ENCODE measurements at regions not wholly inside any gene's neighbourhood (a gene's known extent, or its start where the extent isn't known, plus 50 kb on each side); places are given as distances from the start of the nearest gene placed in this dataset.

DNA sequence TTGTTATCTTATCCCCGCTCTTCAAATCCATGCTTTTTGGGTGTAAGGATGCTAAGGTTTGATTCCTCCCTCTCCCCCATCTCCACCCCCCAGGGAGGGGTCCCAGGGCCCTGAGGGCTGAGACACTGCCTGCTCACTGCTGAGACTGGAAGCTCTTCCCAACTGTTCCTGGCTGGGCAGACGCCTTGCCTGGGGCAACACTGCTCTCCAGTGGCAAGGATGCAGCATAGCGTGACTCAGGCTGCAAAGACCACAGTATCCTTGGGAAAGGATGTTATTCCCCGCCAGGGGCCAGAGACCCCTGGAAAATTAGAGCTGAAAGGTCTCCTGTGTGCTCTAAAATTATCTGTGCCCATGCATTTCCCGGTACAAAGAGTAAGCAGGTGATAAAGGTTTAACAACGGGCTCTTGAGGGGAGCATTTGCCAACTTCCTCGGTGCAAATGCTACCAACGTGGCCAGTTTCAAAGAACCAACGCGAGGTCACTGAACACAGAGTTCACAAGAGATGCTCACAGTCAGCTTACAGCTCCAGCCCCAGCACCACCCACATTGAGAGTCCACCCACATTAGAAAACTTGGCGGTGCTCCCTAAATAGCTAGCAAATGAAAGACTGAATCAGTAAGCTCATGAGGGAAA is 271.9 kb downstream of the NSG2 start:
- DNase-seq (ENCODE audit: low read depth, low spot score), result no peak
- peaks cover 30% of the 10 kb centered on the region for H3K27me3 ChIP-seq (ENCODE audit: insufficient read depth, low read length)
- no peaks in the 10 kb centered on the region for H3K9me3 ChIP-seq (ENCODE audit: control insufficient read depth in 1 of 2, insufficient read depth in 1 of 2, low read depth in 1 of 2, low read length in 2 of 2)
- H3K4me3 ChIP-seq (replicated peaks in 1 of 2; ENCODE audit: low read depth in 1 of 2, low read length in 2 of 2), result no peak overlapping the region
- no peaks in the 10 kb centered on the region for H3K36me3 ChIP-seq (ENCODE audit: control insufficient read depth in 1 of 2, insufficient read depth in 2 of 2, low read length in 2 of 2)
- no peak overlapping the region for H2AFZ ChIP-seq (ENCODE audit: low read depth, low read length, poor library complexity, severe bottlenecking)
- no peaks in the 10 kb centered on the region for H4K20me1 ChIP-seq (ENCODE audit: insufficient read depth)
- ChIA-PET CTCF (interaction anchor here (0.6 to 5.6 kb wide), 13 partner anchors 10 to 1603 kb away, joined by 3 to 87 read pairs (median 4); partner anchors contain the start of gene NSG2), POLR2A (interaction anchor here (0.5 kb wide), 1 partner anchor 271 kb away, joined by 4 read pairs; no protein-coding TSS in a partner anchor), RAD21 (ENCODE audit: low non-redundant PET in 1 of 2, low total read pairs in 2 of 2, uncharacterized antibody in 2 of 2, unreplicated experiment in 2 of 2) (interaction anchor here (0.6 to 4.9 kb wide), 6 partner anchors 10 to 344 kb away, joined by 3 to 23 read pairs (median 4); partner anchors contain the start of gene NSG2 (in 2 of the 2))
- intact Hi-C loops (cut with micrococcal nuclease), result loop anchor here (1.0 to 5.0 kb wide), 4 partner anchors 272 to 1610 kb away; partner anchors contain the start of gene NSG2
- peak; percentile 97 for ATAC-seq
- H3K9ac ChIP-seq (ENCODE audit: low read length), result no peak overlapping the region
- TF ChIP-seq TCF7L2 (IDR thresholded peaks at IDR 0.05; ENCODE audit: borderline replicate concordance, extremely low read depth, insufficient read depth, insufficient read length), result no peak
- TF ChIP-seq, protein P1, sequence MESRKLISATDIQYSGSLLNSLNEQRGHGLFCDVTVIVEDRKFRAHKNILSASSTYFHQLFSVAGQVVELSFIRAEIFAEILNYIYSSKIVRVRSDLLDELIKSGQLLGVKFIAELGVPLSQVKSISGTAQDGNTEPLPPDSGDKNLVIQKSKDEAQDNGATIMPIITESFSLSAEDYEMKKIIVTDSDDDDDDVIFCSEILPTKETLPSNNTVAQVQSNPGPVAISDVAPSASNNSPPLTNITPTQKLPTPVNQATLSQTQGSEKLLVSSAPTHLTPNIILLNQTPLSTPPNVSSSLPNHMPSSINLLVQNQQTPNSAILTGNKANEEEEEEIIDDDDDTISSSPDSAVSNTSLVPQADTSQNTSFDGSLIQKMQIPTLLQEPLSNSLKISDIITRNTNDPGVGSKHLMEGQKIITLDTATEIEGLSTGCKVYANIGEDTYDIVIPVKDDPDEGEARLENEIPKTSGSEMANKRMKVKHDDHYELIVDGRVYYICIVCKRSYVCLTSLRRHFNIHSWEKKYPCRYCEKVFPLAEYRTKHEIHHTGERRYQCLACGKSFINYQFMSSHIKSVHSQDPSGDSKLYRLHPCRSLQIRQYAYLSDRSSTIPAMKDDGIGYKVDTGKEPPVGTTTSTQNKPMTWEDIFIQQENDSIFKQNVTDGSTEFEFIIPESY (IDR thresholded peaks at IDR 0.05; ENCODE audit: extremely low read depth, insufficient replicate concordance, low read length), result no peak
- TF ChIP-seq, protein P2, sequence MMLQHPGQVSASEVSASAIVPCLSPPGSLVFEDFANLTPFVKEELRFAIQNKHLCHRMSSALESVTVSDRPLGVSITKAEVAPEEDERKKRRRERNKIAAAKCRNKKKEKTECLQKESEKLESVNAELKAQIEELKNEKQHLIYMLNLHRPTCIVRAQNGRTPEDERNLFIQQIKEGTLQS (IDR thresholded peaks at IDR 0.05), result no peak
- TF ChIP-seq, protein P3, sequence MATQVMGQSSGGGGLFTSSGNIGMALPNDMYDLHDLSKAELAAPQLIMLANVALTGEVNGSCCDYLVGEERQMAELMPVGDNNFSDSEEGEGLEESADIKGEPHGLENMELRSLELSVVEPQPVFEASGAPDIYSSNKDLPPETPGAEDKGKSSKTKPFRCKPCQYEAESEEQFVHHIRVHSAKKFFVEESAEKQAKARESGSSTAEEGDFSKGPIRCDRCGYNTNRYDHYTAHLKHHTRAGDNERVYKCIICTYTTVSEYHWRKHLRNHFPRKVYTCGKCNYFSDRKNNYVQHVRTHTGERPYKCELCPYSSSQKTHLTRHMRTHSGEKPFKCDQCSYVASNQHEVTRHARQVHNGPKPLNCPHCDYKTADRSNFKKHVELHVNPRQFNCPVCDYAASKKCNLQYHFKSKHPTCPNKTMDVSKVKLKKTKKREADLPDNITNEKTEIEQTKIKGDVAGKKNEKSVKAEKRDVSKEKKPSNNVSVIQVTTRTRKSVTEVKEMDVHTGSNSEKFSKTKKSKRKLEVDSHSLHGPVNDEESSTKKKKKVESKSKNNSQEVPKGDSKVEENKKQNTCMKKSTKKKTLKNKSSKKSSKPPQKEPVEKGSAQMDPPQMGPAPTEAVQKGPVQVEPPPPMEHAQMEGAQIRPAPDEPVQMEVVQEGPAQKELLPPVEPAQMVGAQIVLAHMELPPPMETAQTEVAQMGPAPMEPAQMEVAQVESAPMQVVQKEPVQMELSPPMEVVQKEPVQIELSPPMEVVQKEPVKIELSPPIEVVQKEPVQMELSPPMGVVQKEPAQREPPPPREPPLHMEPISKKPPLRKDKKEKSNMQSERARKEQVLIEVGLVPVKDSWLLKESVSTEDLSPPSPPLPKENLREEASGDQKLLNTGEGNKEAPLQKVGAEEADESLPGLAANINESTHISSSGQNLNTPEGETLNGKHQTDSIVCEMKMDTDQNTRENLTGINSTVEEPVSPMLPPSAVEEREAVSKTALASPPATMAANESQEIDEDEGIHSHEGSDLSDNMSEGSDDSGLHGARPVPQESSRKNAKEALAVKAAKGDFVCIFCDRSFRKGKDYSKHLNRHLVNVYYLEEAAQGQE (IDR thresholded peaks at IDR 0.05; ENCODE audit: low read depth), result no peak
- no peak for TF ChIP-seq CEBPB (IDR thresholded peaks at IDR 0.05; ENCODE audit: low read depth)
- no peak for TF ChIP-seq CBX3 (IDR thresholded peaks at IDR 0.05; ENCODE audit: low read depth)
- TF ChIP-seq SP1 (IDR thresholded peaks at IDR 0.05; ENCODE audit: low read depth), result no peak
- TF ChIP-seq, protein P4, sequence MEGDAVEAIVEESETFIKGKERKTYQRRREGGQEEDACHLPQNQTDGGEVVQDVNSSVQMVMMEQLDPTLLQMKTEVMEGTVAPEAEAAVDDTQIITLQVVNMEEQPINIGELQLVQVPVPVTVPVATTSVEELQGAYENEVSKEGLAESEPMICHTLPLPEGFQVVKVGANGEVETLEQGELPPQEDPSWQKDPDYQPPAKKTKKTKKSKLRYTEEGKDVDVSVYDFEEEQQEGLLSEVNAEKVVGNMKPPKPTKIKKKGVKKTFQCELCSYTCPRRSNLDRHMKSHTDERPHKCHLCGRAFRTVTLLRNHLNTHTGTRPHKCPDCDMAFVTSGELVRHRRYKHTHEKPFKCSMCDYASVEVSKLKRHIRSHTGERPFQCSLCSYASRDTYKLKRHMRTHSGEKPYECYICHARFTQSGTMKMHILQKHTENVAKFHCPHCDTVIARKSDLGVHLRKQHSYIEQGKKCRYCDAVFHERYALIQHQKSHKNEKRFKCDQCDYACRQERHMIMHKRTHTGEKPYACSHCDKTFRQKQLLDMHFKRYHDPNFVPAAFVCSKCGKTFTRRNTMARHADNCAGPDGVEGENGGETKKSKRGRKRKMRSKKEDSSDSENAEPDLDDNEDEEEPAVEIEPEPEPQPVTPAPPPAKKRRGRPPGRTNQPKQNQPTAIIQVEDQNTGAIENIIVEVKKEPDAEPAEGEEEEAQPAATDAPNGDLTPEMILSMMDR (IDR thresholded peaks at IDR 0.05 in 2 of 3, conservative IDR thresholded peaks at IDR 0.05 in 1 of 3; ENCODE audit: borderline replicate concordance in 1 of 3, insufficient read depth in 1 of 3, low read depth in 2 of 3, low read length in 2 of 3), result peak; percentile 79 to 94 (median 91)
- peak; percentile 95 for TF ChIP-seq RAD21 (IDR thresholded peaks at IDR 0.05; ENCODE audit: low read depth)
- no peak for TF ChIP-seq ZNF274 (IDR thresholded peaks at IDR 0.05; ENCODE audit: low read depth, low read length)
- no peak for TF ChIP-seq YY1 (IDR thresholded peaks at IDR 0.05; ENCODE audit: extremely low read depth, insufficient replicate concordance, low read depth, low read length)
- TF ChIP-seq ZFX (IDR thresholded peaks at IDR 0.05), result no peak
- TF ChIP-seq, protein P5, sequence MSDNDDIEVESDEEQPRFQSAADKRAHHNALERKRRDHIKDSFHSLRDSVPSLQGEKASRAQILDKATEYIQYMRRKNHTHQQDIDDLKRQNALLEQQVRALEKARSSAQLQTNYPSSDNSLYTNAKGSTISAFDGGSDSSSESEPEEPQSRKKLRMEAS (IDR thresholded peaks at IDR 0.05), result 0 out of 2 replicates have a peak, but pooled peaks have one; percentile 13
- no peak for TF ChIP-seq SIN3A (IDR thresholded peaks at IDR 0.05; ENCODE audit: low read depth)
- H3K27ac ChIP-seq (ENCODE audit: low read depth, low read length), result no peak overlapping the region
- no TSS peak for BruUV-seq (replicated peaks)
- no peaks in the 10 kb centered on the region for H3K79me2 ChIP-seq (ENCODE audit: insufficient read depth, low read length)
- H3K9me2 ChIP-seq (ENCODE audit: insufficient read depth), result no peaks in the 10 kb centered on the region
- H3K4me2 ChIP-seq (ENCODE audit: low read length), result no peak overlapping the region
- H3K4me1 ChIP-seq (ENCODE audit: control insufficient read depth in 1 of 2, insufficient read depth in 2 of 2, low read length in 2 of 2), result no peaks in the 10 kb centered on the region

Data from HCT116 (cell line).